OCI-LY1 (cell line): ENCODE measurements at regions not wholly inside any gene's neighbourhood (a gene's known extent, or its start where the extent isn't known, plus 50 kb on each side); places are given as distances from the start of the nearest gene placed in this dataset.

Experiments used
- H2AFZ ChIP-seq: fragments of 200-600 bp; sonication (generic), shearing (Covaris generic); 2 replicates; pipeline ENCODE4 v1.6.0; 2014; ENCODE audit warnings: antibody characterized with exemption, mild to moderate bottlenecking, low read length
- H3F3A ChIP-seq: fragments of 200-600 bp; sonication (generic), shearing (Covaris generic); 2 replicates; pipeline ENCODE4 v1.6.0; 2014; ENCODE audit warnings: mild to moderate bottlenecking, antibody characterized with exemption, low read length, moderate library complexity; ENCODE audit not compliant: insufficient read depth
- H3K27ac ChIP-seq: fragments of 200-600 bp; sonication (generic); 2 replicates; pipeline ENCODE4 v1.5.1; 2014; ENCODE audit warnings: low read length, mixed run types, mild to moderate bottlenecking, low read depth; ENCODE audit not compliant: poor library complexity, severe bottlenecking
- H3K27me3 ChIP-seq: fragments of 200-600 bp; sonication (generic); 2 replicates; pipeline ENCODE4 v1.6.0; 2014; ENCODE audit warnings: antibody characterized with exemption, mild to moderate bottlenecking, low read length, moderate library complexity; ENCODE audit not compliant: insufficient read depth
- H3K36me3 ChIP-seq: fragments of 200-600 bp; sonication (generic); 2 replicates; pipeline ENCODE4 v1.6.1; 2014; ENCODE audit warnings: mild to moderate bottlenecking, antibody characterized with exemption, low read length, moderate library complexity, mixed read lengths; ENCODE audit not compliant: insufficient read depth
- H3K4me1 ChIP-seq: fragments of 200-600 bp; sonication (generic); 2 replicates; pipeline ENCODE4 v1.5.1; 2014; ENCODE audit warnings: mild to moderate bottlenecking, low read length, moderate library complexity; ENCODE audit not compliant: insufficient read depth, severe bottlenecking
- H3K4me2 ChIP-seq: fragments of 200-600 bp; sonication (generic), shearing (Covaris generic); 2 replicates; pipeline ENCODE4 v1.6.1; 2014; ENCODE audit warnings: low read length
- H3K4me3 ChIP-seq: fragments of 200-600 bp; sonication (generic); 2 replicates; pipeline ENCODE4 v1.5.1; 2014; ENCODE audit warnings: low read length, low read depth, mild to moderate bottlenecking, mixed read lengths; ENCODE audit not compliant: poor library complexity, severe bottlenecking
- H3K79me2 ChIP-seq: fragments of 200-600 bp; shearing (Covaris generic); 2 replicates; pipeline ENCODE4 v1.6.1; 2016; ENCODE audit warnings: mixed run types, low read length, mixed read lengths; ENCODE audit not compliant: insufficient read depth
- H3K9ac ChIP-seq: fragments of 200-600 bp; sonication (generic), shearing (Covaris generic); 2 replicates; pipeline ENCODE4 v1.6.1; 2014; ENCODE audit warnings: mild to moderate bottlenecking, low read length, mixed read lengths
- H3K9me2 ChIP-seq: fragments of 200-600 bp; sonication (generic), shearing (Covaris generic); 2 replicates; pipeline ENCODE4 v1.6.1; 2014; ENCODE audit warnings: low read depth, mild to moderate bottlenecking, low read length, mixed read lengths
- H3K9me3 ChIP-seq: fragments of 200-600 bp; shearing (Covaris generic); 2 replicates; pipeline ENCODE4 v1.6.1; 2014; ENCODE audit warnings: low read length, mixed read lengths
- H4K20me1 ChIP-seq: fragments of 200-600 bp; sonication (generic), shearing (Covaris generic); 2 replicates; pipeline ENCODE4 v1.6.0; 2016; ENCODE audit warnings: mild to moderate bottlenecking, low read length; ENCODE audit not compliant: insufficient read depth
- CTCF ChIP-seq: fragments of 200-600 bp; sonication (generic), shearing (Covaris generic); IDR thresholded peaks from 2 replicates; pipeline ENCODE4 v1.5.1; 2017; ENCODE audit warnings: mild to moderate bottlenecking, antibody characterized with exemption, low read length, moderate library complexity, mixed read lengths
- EZH2 ChIP-seq: fragments of 200-600 bp; sonication (generic), shearing (Covaris generic); IDR thresholded peaks from 2 replicates; pipeline ENCODE4 v1.8.0; 2017; ENCODE audit warnings: borderline replicate concordance, mixed run types, mild to moderate bottlenecking, antibody characterized with exemption, low read length, moderate library complexity, mixed read lengths

DNA sequence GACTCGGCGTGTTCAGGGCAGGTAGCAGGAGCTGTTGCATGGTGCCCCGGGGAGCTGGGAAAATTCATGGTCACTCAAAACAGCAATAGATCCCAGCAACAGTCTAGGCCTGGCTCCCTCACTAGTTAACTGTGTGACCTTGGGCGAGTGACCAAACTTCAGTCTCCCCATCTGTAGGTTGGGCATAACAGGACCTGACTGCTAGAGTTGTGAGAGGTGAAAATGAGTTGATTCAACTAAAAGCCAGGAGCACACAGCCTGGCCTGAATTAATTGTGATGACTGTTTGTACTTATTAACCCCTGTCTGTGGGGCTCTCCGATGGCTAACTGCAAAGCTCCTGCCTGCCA, 306.9 kb downstream of the SOX9 start:
- no peak overlapping the region for H3K27ac ChIP-seq
- no peak overlapping the region for H3K4me3 ChIP-seq

GRCh38 chr17:72429066-72429638, 308.3 kb downstream of the SOX9 start:
- no peaks in the 10 kb centered on the region for H4K20me1 ChIP-seq
- no peak overlapping the region for H3K9ac ChIP-seq
- TF ChIP-seq CTCF (no peak), EZH2 (no peak)
- no peaks in the 10 kb centered on the region for H3K4me1 ChIP-seq
- no peaks in the 10 kb centered on the region for H3F3A ChIP-seq
- no peaks in the 10 kb centered on the region for H3K9me3 ChIP-seq
- H3K79me2 ChIP-seq = no peaks in the 10 kb centered on the region
- no peaks in the 10 kb centered on the region for H3K36me3 ChIP-seq
- no peaks in the 10 kb centered on the region for H3K9me2 ChIP-seq
- H2AFZ ChIP-seq = no peak overlapping the region
- no peak overlapping the region for H3K4me2 ChIP-seq
- 0 out of 2 replicates have a peak, but pooled peaks cover 4% of the 10 kb centered on the region for H3K27me3 ChIP-seq
- no peak overlapping the region for H3K4me3 ChIP-seq
- H3K27ac ChIP-seq = no peak overlapping the region

More for the DNA sequence above, 306.9 kb downstream of the SOX9 start:
- Histone ChIP-seq H2AFZ (no peak overlapping the region), H3K79me2 (no peaks in the 10 kb centered on the region), H3K9ac (no peak overlapping the region), H3K27me3 (0 out of 2 replicates have a peak, but pooled peaks cover 4% of the 10 kb centered on the region), H3K9me2 (no peaks in the 10 kb centered on the region), H4K20me1 (no peaks in the 10 kb centered on the region), H3K4me1 (no peaks in the 10 kb centered on the region), H3F3A (no peaks in the 10 kb centered on the region), H3K4me2 (no peak overlapping the region), H3K9me3 (no peaks in the 10 kb centered on the region), H3K36me3 (no peaks in the 10 kb centered on the region)
- no peak for TF ChIP-seq EZH2
- no peak for TF ChIP-seq CTCF

DNA sequence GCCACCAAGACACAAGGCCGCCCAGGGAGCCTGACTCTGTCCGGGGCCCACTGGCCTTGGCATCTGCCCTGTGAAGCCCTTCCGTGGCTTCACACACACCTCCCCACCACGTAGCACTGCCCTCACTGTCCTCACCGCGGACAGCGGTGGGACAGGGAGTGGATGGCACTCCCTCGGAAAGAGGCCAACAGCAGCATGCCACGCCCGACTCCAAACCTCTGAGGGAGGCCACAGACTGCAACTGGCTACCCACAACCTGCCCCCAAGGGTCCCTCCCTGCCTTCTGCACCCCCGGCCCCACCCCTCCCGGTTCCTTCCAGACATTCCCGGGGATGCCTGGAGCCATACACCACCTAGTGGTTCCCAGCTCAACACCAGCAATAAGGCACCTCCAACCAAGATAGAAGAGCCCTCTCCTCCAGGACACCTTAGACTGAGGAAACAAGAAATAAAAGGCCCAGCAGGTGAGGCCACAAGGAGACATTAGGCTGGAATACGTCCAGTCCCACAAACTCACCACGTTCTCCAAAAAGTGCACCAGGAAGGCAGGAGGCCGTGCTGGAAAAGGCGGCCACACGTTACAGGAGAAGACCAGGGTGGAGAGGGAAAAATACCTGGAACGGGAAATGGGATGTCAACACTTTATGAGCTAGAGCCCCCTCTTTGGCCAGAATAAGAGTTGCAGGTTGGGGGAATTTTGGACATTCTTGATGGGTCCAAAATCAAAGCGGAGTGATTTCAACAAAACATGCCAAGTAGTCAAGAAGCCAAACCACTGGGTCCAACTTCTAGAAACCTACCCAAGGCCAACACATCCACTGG, 310.0 kb downstream of the SOX9 start:
- Histone ChIP-seq H3F3A (no peaks in the 10 kb centered on the region), H3K4me2 (no peak overlapping the region), H2AFZ (no peak overlapping the region), H3K4me3 (no peak overlapping the region), H3K27ac (no peak overlapping the region), H3K4me1 (no peaks in the 10 kb centered on the region), H3K27me3 (0 out of 2 replicates have a peak, but pooled peaks cover 4% of the 10 kb centered on the region), H3K9ac (no peak overlapping the region), H4K20me1 (no peaks in the 10 kb centered on the region), H3K79me2 (no peaks in the 10 kb centered on the region), H3K9me2 (no peaks in the 10 kb centered on the region), H3K36me3 (no peaks in the 10 kb centered on the region), H3K9me3 (no peaks in the 10 kb centered on the region)
- TF ChIP-seq EZH2 (no peak), CTCF (0 out of 2 replicates have a peak, but pooled peaks have one; percentile 30)
